NCI-H1092 (cell line): ENCODE measurements at regions not wholly inside any gene's neighbourhood (a gene's known extent, or its start where the extent isn't known, plus 50 kb on each side); places are given as distances from the start of the nearest gene placed in this dataset.

Experiments
- DNase-seq: peaks from one replicate; lab custom pipeline; 2025; lab: John Stamatoyannopoulos, UW

- no peak for DNase-seq
Observed at GRCh38 chr9:118957585-118957984, 411.6 kb downstream of the BRINP1 start.

- DNase-seq = no peak
Observed at GRCh38 chr9:118959366-118959765, 409.9 kb downstream of the BRINP1 start.

- DNase-seq = no peak
Observed at GRCh38 chr9:118961857-118962256, 407.4 kb downstream of the BRINP1 start.

- DNase-seq = no peak
Observed at GRCh38 chr9:118962426-118962825, 406.8 kb downstream of the BRINP1 start.

GRCh38 chr9:118963674-118964073, 405.6 kb downstream of the BRINP1 start:
- DNase-seq = no peak

GRCh38 chr9:118967901-118968300, 401.3 kb downstream of the BRINP1 start:
- no peak for DNase-seq

- no peak for DNase-seq
Observed at GRCh38 chr9:118975736-118976135, 393.5 kb downstream of the BRINP1 start.

- no peak for DNase-seq
Observed at GRCh38 chr9:118976160-118976559, 393.1 kb downstream of the BRINP1 start.

GRCh38 chr9:118984607-118985006, 384.6 kb downstream of the BRINP1 start:
- DNase-seq = no peak

GRCh38 chr9:118985851-118986250, 383.4 kb downstream of the BRINP1 start:
- DNase-seq = no peak

GRCh38 chr9:118987167-118987566, 382.1 kb downstream of the BRINP1 start:
- no peak for DNase-seq

GRCh38 chr9:118990949-118991348, 378.3 kb downstream of the BRINP1 start:
- no peak for DNase-seq

GRCh38 chr9:118991366-118992285, 377.6 kb downstream of the BRINP1 start:
- no peak for DNase-seq

- DNase-seq = no peak
Observed at GRCh38 chr9:118992813-118993794, 376.1 kb downstream of the BRINP1 start.

GRCh38 chr9:118993965-118994364, 375.3 kb downstream of the BRINP1 start:
- no peak for DNase-seq

GRCh38 chr9:119002491-119002890, 366.7 kb downstream of the BRINP1 start:
- DNase-seq = no peak

- no peak for DNase-seq
Observed at GRCh38 chr9:119003201-119003611, 366.0 kb downstream of the BRINP1 start.

GRCh38 chr9:119003882-119004617, 365.2 kb downstream of the BRINP1 start:
- DNase-seq = no peak

GRCh38 chr9:119004618-119004990, 364.6 kb downstream of the BRINP1 start:
- no peak for DNase-seq

GRCh38 chr9:119005162-119005561, 364.1 kb downstream of the BRINP1 start:
- DNase-seq = no peak

GRCh38 chr9:119009249-119009648, 360.0 kb downstream of the BRINP1 start:
- DNase-seq = no peak

GRCh38 chr9:119020284-119020683, 349.0 kb downstream of the BRINP1 start:
- no peak for DNase-seq
